Astrocyte (in vitro differentiated cells and primary cell): ENCODE measurements at regions not wholly inside any gene's neighbourhood (a gene's known extent, or its start where the extent isn't known, plus 50 kb on each side); places are given as distances from the start of the nearest gene placed in this dataset.

Experiments
- EZH2 ChIP-seq: IDR thresholded peaks from 2 replicates; pipeline ENCODE4 v1.6.1; 2012; ENCODE audit warnings: mild to moderate bottlenecking, low read length, inconsistent platforms; ENCODE audit not compliant: insufficient read depth
- TF ChIP-seq, protein P1 (sequence below): IDR thresholded peaks from 2 replicates; pipeline ENCODE4 v1.5.1; 2011; ENCODE audit warnings: low read depth, mild to moderate bottlenecking, inconsistent platforms, low read length, moderate library complexity; ENCODE audit not compliant: insufficient read depth

DNA sequence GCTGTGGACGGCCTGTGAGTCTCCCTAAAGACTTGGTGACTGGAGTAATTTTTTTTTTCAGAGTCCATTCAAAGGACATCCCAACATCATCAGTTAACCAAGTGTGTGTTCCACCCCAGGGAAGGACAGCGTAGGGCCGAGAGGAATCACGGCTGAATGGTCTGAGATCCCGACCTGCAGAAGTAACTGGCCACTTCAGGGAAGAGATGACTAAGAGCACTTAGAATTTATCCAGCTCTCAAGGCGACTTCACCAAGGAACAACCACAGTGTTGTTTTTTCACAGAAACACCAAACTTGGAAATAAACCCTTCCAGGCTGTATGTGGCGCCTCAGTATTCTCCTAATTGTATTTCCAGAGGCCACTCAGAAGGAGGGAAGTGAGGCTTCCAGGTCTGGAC, 231.6 kb downstream of the FNDC1 start:
- TF ChIP-seq, protein P1, sequence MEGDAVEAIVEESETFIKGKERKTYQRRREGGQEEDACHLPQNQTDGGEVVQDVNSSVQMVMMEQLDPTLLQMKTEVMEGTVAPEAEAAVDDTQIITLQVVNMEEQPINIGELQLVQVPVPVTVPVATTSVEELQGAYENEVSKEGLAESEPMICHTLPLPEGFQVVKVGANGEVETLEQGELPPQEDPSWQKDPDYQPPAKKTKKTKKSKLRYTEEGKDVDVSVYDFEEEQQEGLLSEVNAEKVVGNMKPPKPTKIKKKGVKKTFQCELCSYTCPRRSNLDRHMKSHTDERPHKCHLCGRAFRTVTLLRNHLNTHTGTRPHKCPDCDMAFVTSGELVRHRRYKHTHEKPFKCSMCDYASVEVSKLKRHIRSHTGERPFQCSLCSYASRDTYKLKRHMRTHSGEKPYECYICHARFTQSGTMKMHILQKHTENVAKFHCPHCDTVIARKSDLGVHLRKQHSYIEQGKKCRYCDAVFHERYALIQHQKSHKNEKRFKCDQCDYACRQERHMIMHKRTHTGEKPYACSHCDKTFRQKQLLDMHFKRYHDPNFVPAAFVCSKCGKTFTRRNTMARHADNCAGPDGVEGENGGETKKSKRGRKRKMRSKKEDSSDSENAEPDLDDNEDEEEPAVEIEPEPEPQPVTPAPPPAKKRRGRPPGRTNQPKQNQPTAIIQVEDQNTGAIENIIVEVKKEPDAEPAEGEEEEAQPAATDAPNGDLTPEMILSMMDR: no peak
- TF ChIP-seq EZH2: no peak
